Panc1 (cell line): ENCODE measurements at regions not wholly inside any gene's neighbourhood (a gene's known extent, or its start where the extent isn't known, plus 50 kb on each side); places are given as distances from the start of the nearest gene placed in this dataset.

ENCODE experiments used
- ATAC-seq: fragments of 200-7000 bp; cut with Tn5 transposase; 2 replicates; pipeline ENCODE4 v1.9.1; 2020; ENCODE audit warnings: mild to moderate bottlenecking, moderate library complexity
- BruUV-seq: library from RNA; stranded (reverse); fragments of 400-500 nt; replicated peaks from 2 replicates; lab custom pipeline; 2021; lab: Mats Ljungman, UMichigan
- CTCF ChIA-PET: fragments of 300-600 bp; sonication (Branson Sonifier 250); formaldehyde crosslinking; loops from one replicate; lab custom pipeline; 2022; ENCODE audit warnings: antibody characterized with exemption; lab: Charles Lee
- POLR2A ChIA-PET: fragments of 300-600 bp; sonication (Branson Sonifier 250); formaldehyde crosslinking; loops from one replicate; lab custom pipeline; 2022; ENCODE audit warnings: antibody characterized with exemption; lab: Charles Lee
- DNase-seq: peaks from one replicate; pipeline ENCODE4 v3.0.0-alpha.2; 2010; ENCODE audit warnings: low read depth, low spot score
- H3K27ac ChIP-seq: 2 replicates; pipeline ENCODE4 v1.5.1; 2011; ENCODE audit warnings: mild to moderate bottlenecking, low read length, inconsistent platforms
- H3K27me3 ChIP-seq: fragments of 200-500 bp; sonication (Bioruptor generic); 2 replicates; pipeline ENCODE4 v1.6.0; 2014; ENCODE audit warnings: low read length, inconsistent platforms; ENCODE audit not compliant: control insufficient read depth, insufficient read depth
- H3K36me3 ChIP-seq: fragments of 200-500 bp; sonication (Bioruptor generic); 2 replicates; pipeline ENCODE4 v1.5.1; 2014; ENCODE audit warnings: inconsistent platforms, mild to moderate bottlenecking, low read length, moderate library complexity; ENCODE audit not compliant: control insufficient read depth, insufficient read depth
- H3K4me1 ChIP-seq: 2 replicates; pipeline ENCODE4 v1.5.1; 2011; ENCODE audit warnings: inconsistent platforms, mild to moderate bottlenecking, low read length, moderate library complexity; ENCODE audit not compliant: control insufficient read depth, insufficient read depth
- H3K4me3 ChIP-seq, 2 experiments: 2 replicates each; pipeline ENCODE4 v1.5.1; 2011 to 2012; ENCODE audit warnings: low read depth in 2 of 2, low read length in 2 of 2, mild to moderate bottlenecking in 2 of 2, inconsistent platforms in 1 of 2, moderate library complexity in 1 of 2
- H3K9me3 ChIP-seq: fragments of 200-500 bp; sonication (Bioruptor generic); 2 replicates; pipeline ENCODE4 v1.5.1; 2014; ENCODE audit warnings: low read depth, mild to moderate bottlenecking, inconsistent platforms, low read length, moderate library complexity; ENCODE audit not compliant: control insufficient read depth, insufficient read depth
- CTCF ChIP-seq: fragments of 450-650 bp; IDR thresholded peaks from 2 replicates; pipeline ENCODE4 v1.5.1; 2017; ENCODE audit warnings: mild to moderate bottlenecking
- POLR2AphosphoS5 ChIP-seq: IDR thresholded peaks from 2 replicates; pipeline ENCODE4 v1.6.1; 2012; ENCODE audit warnings: mild to moderate bottlenecking, low read depth, low read length, moderate library complexity
- REST ChIP-seq, 2 experiments: IDR thresholded peaks; 2 replicates each; pipeline ENCODE4 v1.6.1; 2011 to 2012; ENCODE audit warnings: low read depth in 2 of 2, control low read depth in 1 of 2, low read length in 1 of 2, mild to moderate bottlenecking in 1 of 2, moderate library complexity in 1 of 2; ENCODE audit not compliant: insufficient read depth in 1 of 2
- SIN3A ChIP-seq: IDR thresholded peaks from 2 replicates; pipeline ENCODE4 v1.6.1; 2012; ENCODE audit warnings: low read depth, mild to moderate bottlenecking, low read length, moderate library complexity, borderline replicate concordance; ENCODE audit not compliant: insufficient read depth
- TCF7L2 ChIP-seq: IDR thresholded peaks from 2 replicates; pipeline ENCODE4 v1.6.1; 2011; ENCODE audit warnings: mild to moderate bottlenecking, low read depth, low read length, inconsistent platforms
- in situ Hi-C: cut with HindIII; loops from 2 replicates; pipeline ENCODE4 v1.10.0; 2016; ENCODE audit warnings: low sequenced_read_pairs, low pct_unique_long_range_greater_than_20kb
- intact Hi-C: fragments of 100-400 bp; cut with micrococcal nuclease; formaldehyde crosslinking; loops from one replicate; pipeline ENCODE4 v1.10.0; 2022; ENCODE audit not compliant: unreplicated experiment

- no peak overlapping the region for H3K4me3 ChIP-seq
- intact Hi-C loops (no loop called here), in situ Hi-C loops (no loop called here)
- no peaks in the 10 kb centered on the region for H3K27me3 ChIP-seq
- no peaks in the 10 kb centered on the region for H3K9me3 ChIP-seq
- H3K4me1 ChIP-seq: no peaks in the 10 kb centered on the region
- BruUV-seq: no TSS peak
- CTCF ChIA-PET: no interaction called here
- POLR2A ChIA-PET: interaction anchor here (0.6 kb wide), 1 partner anchor 90 kb away, joined by 3 read pairs; no protein-coding TSS in a partner anchor
- no peak overlapping the region for H3K27ac ChIP-seq
- H3K36me3 ChIP-seq: no peaks in the 10 kb centered on the region
- TF ChIP-seq TCF7L2: no peak
- no peak for TF ChIP-seq POLR2AphosphoS5
- no peak for TF ChIP-seq SIN3A
- no peak for TF ChIP-seq CTCF
- no peak for TF ChIP-seq REST (IDR thresholded peaks at IDR 0.05; ENCODE audit: insufficient read depth in 1 of 2, low read depth in 2 of 2, low read length in 1 of 2)
- ATAC-seq (no peak), DNase-seq (no peak)
Measured at GRCh38 chr7:68807666-68808065, 790.6 kb upstream of the AUTS2 start.

GRCh38 chr7:68813551-68814080 lies 784.7 kb upstream of the AUTS2 start:
- H3K36me3 ChIP-seq: no peaks in the 10 kb centered on the region
- intact Hi-C loops: no loop called here
- H3K4me1 ChIP-seq: no peaks in the 10 kb centered on the region
- DNase-seq (no peak), ATAC-seq (no peak)
- CTCF ChIA-PET: no interaction called here
- no peak overlapping the region for H3K4me3 ChIP-seq
- POLR2A ChIA-PET: no interaction called here
- in situ Hi-C loops: no loop called here
- H3K27me3 ChIP-seq: no peaks in the 10 kb centered on the region
- no peaks in the 10 kb centered on the region for H3K9me3 ChIP-seq
- TF ChIP-seq CTCF: no peak
- no peak overlapping the region for H3K27ac ChIP-seq
- BruUV-seq: no TSS peak

- Histone ChIP-seq H3K27ac (no peak overlapping the region), H3K27me3 (no peaks in the 10 kb centered on the region), H3K36me3 (no peaks in the 10 kb centered on the region), H3K9me3 (no peaks in the 10 kb centered on the region), H3K4me1 (no peaks in the 10 kb centered on the region), H3K4me3 (no peak overlapping the region)
- in situ Hi-C loops: no loop called here
- no TSS peak for BruUV-seq
- no peak for ATAC-seq
- DNase-seq: no peak
- CTCF ChIA-PET: no interaction called here
- POLR2A ChIA-PET: no interaction called here
- intact Hi-C loops: no loop called here
- TF ChIP-seq REST (IDR thresholded peaks at IDR 0.05; ENCODE audit: insufficient read depth in 1 of 2, low read depth in 2 of 2, low read length in 1 of 2): no peak
- TF ChIP-seq CTCF: no peak
- TF ChIP-seq SIN3A: no peak
- TF ChIP-seq TCF7L2: no peak
- TF ChIP-seq POLR2AphosphoS5: no peak
Measured at GRCh38 chr7:68816491-68816890, 781.8 kb upstream of the AUTS2 start.
